IMR-90 (cell line): ENCODE measurements at regions not wholly inside any gene's neighbourhood (a gene's known extent, or its start where the extent isn't known, plus 50 kb on each side); places are given as distances from the start of the nearest gene placed in this dataset.

Experiments used
- BHLHE40 ChIP-seq: fragments of 150-350 bp; IDR thresholded peaks from 2 replicates; pipeline ENCODE4 v1.6.1; 2016; ENCODE audit warnings: mild to moderate bottlenecking, low read depth, low read length
- CEBPB ChIP-seq: IDR thresholded peaks from 2 replicates; pipeline ENCODE4 v1.6.1; 2012; ENCODE audit warnings: low read depth, low read length, improper control_type of control experiment
- FOS ChIP-seq: fragments of 150-350 bp; IDR thresholded peaks from 2 replicates; pipeline ENCODE4 v1.6.1; 2016; ENCODE audit warnings: low read depth, low read length
- MAZ ChIP-seq: IDR thresholded peaks from 2 replicates; pipeline ENCODE4 v1.6.1; 2012; ENCODE audit warnings: low read depth, mild to moderate bottlenecking, low read length, improper control_type of control experiment, moderate library complexity, borderline replicate concordance
- MXI1 ChIP-seq: IDR thresholded peaks from 2 replicates; pipeline ENCODE4 v1.6.1; 2012; ENCODE audit warnings: low read depth, mild to moderate bottlenecking, low read length, moderate library complexity, borderline replicate concordance
- NFE2L2 ChIP-seq: fragments of 150-350 bp; IDR thresholded peaks from 2 replicates; pipeline ENCODE4 v1.6.1; 2016; ENCODE audit warnings: low read depth, mild to moderate bottlenecking, low read length
- POLR2A ChIP-seq: IDR thresholded peaks from 2 replicates; pipeline ENCODE4 v1.6.1; 2012; ENCODE audit warnings: mild to moderate bottlenecking, low read depth, low read length
- RAD21 ChIP-seq: IDR thresholded peaks from 2 replicates; pipeline ENCODE4 v1.6.1; 2012; ENCODE audit warnings: low read length, improper control_type of control experiment
- RCOR1 ChIP-seq: IDR thresholded peaks from 2 replicates; pipeline ENCODE4 v1.6.1; 2012; ENCODE audit warnings: mild to moderate bottlenecking, low read length, improper control_type of control experiment; ENCODE audit not compliant: insufficient replicate concordance
- RFX5 ChIP-seq: IDR thresholded peaks from 2 replicates; pipeline ENCODE4 v1.8.0; 2012; ENCODE audit warnings: low read depth, mild to moderate bottlenecking, low read length, moderate library complexity
- TF ChIP-seq, protein P1 (sequence below): conservative IDR thresholded peaks from 2 replicates; pipeline ENCODE4 v1.5.1; 2012; ENCODE audit warnings: mild to moderate bottlenecking, low read depth, low read length, improper control_type of control experiment
- TF ChIP-seq, protein P2 (sequence below): fragments of 150-350 bp; IDR thresholded peaks from 2 replicates; pipeline ENCODE4 v1.6.1; 2017; ENCODE audit warnings: mild to moderate bottlenecking, antibody characterized with exemption, low read length, low read depth

- TF ChIP-seq, protein P1, sequence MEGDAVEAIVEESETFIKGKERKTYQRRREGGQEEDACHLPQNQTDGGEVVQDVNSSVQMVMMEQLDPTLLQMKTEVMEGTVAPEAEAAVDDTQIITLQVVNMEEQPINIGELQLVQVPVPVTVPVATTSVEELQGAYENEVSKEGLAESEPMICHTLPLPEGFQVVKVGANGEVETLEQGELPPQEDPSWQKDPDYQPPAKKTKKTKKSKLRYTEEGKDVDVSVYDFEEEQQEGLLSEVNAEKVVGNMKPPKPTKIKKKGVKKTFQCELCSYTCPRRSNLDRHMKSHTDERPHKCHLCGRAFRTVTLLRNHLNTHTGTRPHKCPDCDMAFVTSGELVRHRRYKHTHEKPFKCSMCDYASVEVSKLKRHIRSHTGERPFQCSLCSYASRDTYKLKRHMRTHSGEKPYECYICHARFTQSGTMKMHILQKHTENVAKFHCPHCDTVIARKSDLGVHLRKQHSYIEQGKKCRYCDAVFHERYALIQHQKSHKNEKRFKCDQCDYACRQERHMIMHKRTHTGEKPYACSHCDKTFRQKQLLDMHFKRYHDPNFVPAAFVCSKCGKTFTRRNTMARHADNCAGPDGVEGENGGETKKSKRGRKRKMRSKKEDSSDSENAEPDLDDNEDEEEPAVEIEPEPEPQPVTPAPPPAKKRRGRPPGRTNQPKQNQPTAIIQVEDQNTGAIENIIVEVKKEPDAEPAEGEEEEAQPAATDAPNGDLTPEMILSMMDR: no peak
- TF ChIP-seq MAZ: no peak
- no peak for TF ChIP-seq POLR2A
- no peak for TF ChIP-seq NFE2L2
- TF ChIP-seq RAD21: no peak
- TF ChIP-seq BHLHE40: no peak
- no peak for TF ChIP-seq RFX5
- TF ChIP-seq, protein P2, sequence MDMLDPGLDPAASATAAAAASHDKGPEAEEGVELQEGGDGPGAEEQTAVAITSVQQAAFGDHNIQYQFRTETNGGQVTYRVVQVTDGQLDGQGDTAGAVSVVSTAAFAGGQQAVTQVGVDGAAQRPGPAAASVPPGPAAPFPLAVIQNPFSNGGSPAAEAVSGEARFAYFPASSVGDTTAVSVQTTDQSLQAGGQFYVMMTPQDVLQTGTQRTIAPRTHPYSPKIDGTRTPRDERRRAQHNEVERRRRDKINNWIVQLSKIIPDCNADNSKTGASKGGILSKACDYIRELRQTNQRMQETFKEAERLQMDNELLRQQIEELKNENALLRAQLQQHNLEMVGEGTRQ: no peak
- TF ChIP-seq FOS: no peak
- no peak for TF ChIP-seq MXI1
- TF ChIP-seq CEBPB: no peak
- no peak for TF ChIP-seq RCOR1
Observed at GRCh38 chr1:214216021-214216420, 64.9 kb upstream of the SMYD2 start.
